BLaER1 treated with 17β-estradiol and CSF1 and Interleukin-3, amounts not matched to agents 10 nM and 100 nM (cell line): ENCODE measurements at regions not wholly inside any gene's neighbourhood (a gene's known extent, or its start where the extent isn't known, plus 50 kb on each side); places are given as distances from the start of the nearest gene placed in this dataset.

Experiments used
- H3K27ac ChIP-seq, 11 experiments: shearing (Covaris generic); formaldehyde crosslinking; 2 replicates each; pipeline ENCODE4 v1.8.1; 2022
- H3K27me3 ChIP-seq, 11 experiments: shearing (Covaris generic); formaldehyde crosslinking; 2 replicates each; pipeline ENCODE4 v1.8.1; 2022
- H3K36me3 ChIP-seq, 11 experiments: shearing (Covaris generic); formaldehyde crosslinking; 2 replicates each; pipeline ENCODE4 v1.8.1; 2022
- H3K4me1 ChIP-seq, 10 experiments: shearing (Covaris generic); formaldehyde crosslinking; 2 replicates each; pipeline ENCODE4 v1.8.1; 2022
- H3K4me2 ChIP-seq, 11 experiments: shearing (Covaris generic); formaldehyde crosslinking; 2 replicates each; pipeline ENCODE4 v1.8.1; 2022
- H3K4me3 ChIP-seq, 10 experiments: shearing (Covaris generic); formaldehyde crosslinking; 2 replicates each; pipeline ENCODE4 v1.8.1; 2022
- H3K9ac ChIP-seq, 11 experiments: shearing (Covaris generic); formaldehyde crosslinking; 2 replicates each; pipeline ENCODE4 v1.8.1; 2022
- H3K9me3 ChIP-seq, 11 experiments: shearing (Covaris generic); formaldehyde crosslinking; replicated peaks in 1 of 11; 2 replicates each; pipeline ENCODE4 v1.8.1; 2022
- H4K20me1 ChIP-seq, 11 experiments: shearing (Covaris generic); formaldehyde crosslinking; 2 replicates each; pipeline ENCODE4 v1.8.1; 2022
- Cebpa-rat ChIP-seq, 11 experiments: shearing (Covaris generic); IDR thresholded peaks; 2 replicates each; pipeline ENCODE4 v1.8.1; 2022

- no peak overlapping the region for H3K4me3 ChIP-seq
- H3K4me2 ChIP-seq = no peak overlapping the region
- no peaks in the 10 kb centered on the region for H3K36me3 ChIP-seq
- H3K27me3 ChIP-seq = no peaks in the 10 kb centered on the region
- no peaks in the 10 kb centered on the region for H3K4me1 ChIP-seq
- H3K9me3 ChIP-seq = 0 out of 22 replicates have a peak, but pooled peaks cover 0 to 3% (median 0%) of the 10 kb centered on the region in 11 experiments
- TF ChIP-seq Cebpa-rat (IDR thresholded peaks at IDR 0.05) = no peak
- no peaks in the 10 kb centered on the region for H4K20me1 ChIP-seq
- no peak overlapping the region for H3K9ac ChIP-seq
- no peak overlapping the region for H3K27ac ChIP-seq
Measured at GRCh38 chr2:166381-166780, 97.5 kb downstream of the SH3YL1 start.

DNA sequence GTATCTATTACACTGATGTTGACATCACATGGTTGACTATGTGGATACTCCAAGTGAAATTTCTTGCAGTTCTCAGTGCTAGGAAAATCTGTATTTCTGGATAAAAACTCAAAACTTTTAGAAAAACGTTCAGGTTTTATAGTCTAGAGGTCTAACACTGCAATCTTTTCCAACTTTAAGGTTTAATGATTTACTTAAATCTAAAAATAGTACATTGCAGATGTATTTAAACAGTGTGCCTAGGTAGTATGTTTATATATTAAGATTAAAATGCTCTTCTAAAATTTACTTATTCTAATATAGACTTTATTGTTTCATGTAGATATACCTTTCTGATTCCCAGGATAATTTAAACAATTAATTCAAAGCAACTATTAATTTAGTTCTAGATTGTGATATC is 98.3 kb downstream of the SH3YL1 start:
- no peaks in the 10 kb centered on the region for H3K4me1 ChIP-seq
- TF ChIP-seq Cebpa-rat (IDR thresholded peaks at IDR 0.05) = no peak
- H4K20me1 ChIP-seq = no peaks in the 10 kb centered on the region
- H3K4me2 ChIP-seq = no peak overlapping the region
- no peak overlapping the region for H3K27ac ChIP-seq
- H3K9ac ChIP-seq = no peak overlapping the region
- no peaks in the 10 kb centered on the region for H3K36me3 ChIP-seq
- no peaks in the 10 kb centered on the region for H3K27me3 ChIP-seq
- 0 out of 22 replicates have a peak, but pooled peaks cover 0 to 3% (median 0%) of the 10 kb centered on the region in 11 experiments for H3K9me3 ChIP-seq
- no peak overlapping the region for H3K4me3 ChIP-seq

- Histone ChIP-seq H3K4me2 (no peak overlapping the region), H4K20me1 (no peaks in the 10 kb centered on the region), H3K4me1 (no peaks in the 10 kb centered on the region), H3K9me3 (0 out of 22 replicates have a peak, but pooled peaks cover 0 to 3% (median 0%) of the 10 kb centered on the region in 11 experiments), H3K4me3 (no peak overlapping the region), H3K9ac (no peak overlapping the region), H3K27me3 (no peaks in the 10 kb centered on the region), H3K36me3 (no peaks in the 10 kb centered on the region), H3K27ac (no peak overlapping the region)
- no peak for TF ChIP-seq Cebpa-rat (IDR thresholded peaks at IDR 0.05)
Measured at GRCh38 chr2:162473-163382, 101.1 kb downstream of the SH3YL1 start.

DNA sequence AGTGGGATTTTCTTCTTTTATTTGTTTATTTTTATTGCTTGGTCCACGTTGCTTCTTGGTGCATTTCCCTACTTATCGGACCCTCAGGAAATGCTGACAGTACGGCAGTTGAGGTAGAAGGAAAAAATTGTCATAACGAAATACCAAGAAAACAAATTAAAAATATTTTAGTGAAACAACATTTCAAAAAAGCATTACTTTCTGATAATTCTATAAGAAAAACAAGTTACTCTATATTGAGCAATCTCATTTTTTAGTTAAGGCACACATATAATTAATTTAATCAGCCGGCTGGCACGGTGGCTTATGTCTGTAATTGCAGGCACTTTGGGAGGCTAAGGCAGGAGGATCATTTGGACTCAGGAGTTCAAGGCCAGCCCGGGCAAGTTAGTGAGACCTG is 102.1 kb downstream of the SH3YL1 start:
- H4K20me1 ChIP-seq = no peaks in the 10 kb centered on the region
- 0 out of 22 replicates have a peak, but pooled peaks cover 0 to 3% (median 0%) of the 10 kb centered on the region in 11 experiments for H3K9me3 ChIP-seq
- H3K27me3 ChIP-seq = no peaks in the 10 kb centered on the region
- no peak overlapping the region for H3K9ac ChIP-seq
- no peak overlapping the region for H3K27ac ChIP-seq
- TF ChIP-seq Cebpa-rat (IDR thresholded peaks at IDR 0.05) = no peak
- no peak overlapping the region for H3K4me3 ChIP-seq
- no peaks in the 10 kb centered on the region for H3K4me1 ChIP-seq
- no peaks in the 10 kb centered on the region for H3K36me3 ChIP-seq
- no peak overlapping the region for H3K4me2 ChIP-seq

- Histone ChIP-seq H3K9me3 (0 out of 22 replicates have a peak, but pooled peaks cover 0 to 4% (median 0%) of the 10 kb centered on the region in 11 experiments), H3K4me3 (no peak overlapping the region), H3K4me1 (no peaks in the 10 kb centered on the region), H3K4me2 (no peak overlapping the region), H3K27ac (no peak overlapping the region), H3K36me3 (no peaks in the 10 kb centered on the region), H3K9ac (no peak overlapping the region), H3K27me3 (no peaks in the 10 kb centered on the region), H4K20me1 (no peaks in the 10 kb centered on the region)
- no peak for TF ChIP-seq Cebpa-rat (IDR thresholded peaks at IDR 0.05)
Measured at GRCh38 chr2:151553-152334, 105.4 kb upstream of the FAM110C start.

GRCh38 chr2:145407-145806 is 99.1 kb upstream of the FAM110C start:
- Histone ChIP-seq H3K4me2 (no peak overlapping the region), H3K36me3 (no peaks in the 10 kb centered on the region), H3K4me1 (no peaks in the 10 kb centered on the region), H3K9ac (no peak overlapping the region), H4K20me1 (no peaks in the 10 kb centered on the region), H3K9me3 (no peaks in the 10 kb centered on the region), H3K4me3 (no peak overlapping the region), H3K27me3 (no peaks in the 10 kb centered on the region), H3K27ac (no peak overlapping the region)
- no peak for TF ChIP-seq Cebpa-rat (IDR thresholded peaks at IDR 0.05)

DNA sequence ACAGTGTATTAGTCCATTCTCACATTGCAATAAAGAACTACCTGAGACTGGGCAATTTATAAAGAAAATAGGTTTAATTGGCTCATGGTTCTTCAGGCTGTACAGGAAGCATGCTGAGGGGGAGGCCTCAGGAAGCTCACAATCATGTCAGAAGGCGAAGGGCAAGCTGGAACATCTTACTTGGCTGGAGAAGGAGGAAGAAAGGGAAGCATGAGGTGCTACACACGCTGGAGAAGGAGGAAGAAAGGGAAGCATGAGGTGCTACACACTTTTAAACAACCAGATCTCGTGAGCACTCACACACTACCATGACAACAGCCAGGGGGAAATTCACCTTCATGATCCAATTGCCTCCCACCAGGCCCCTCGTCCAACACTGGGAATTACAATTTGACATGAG is 95.3 kb upstream of the FAM110C start:
- Histone ChIP-seq H3K4me3 (no peak overlapping the region), H3K9ac (no peak overlapping the region), H3K9me3 (no peaks in the 10 kb centered on the region), H3K27ac (no peak overlapping the region), H3K27me3 (no peaks in the 10 kb centered on the region), H3K4me1 (no peaks in the 10 kb centered on the region; a peak in 2 of 20 replicates), H3K36me3 (no peaks in the 10 kb centered on the region), H4K20me1 (no peaks in the 10 kb centered on the region), H3K4me2 (no peak overlapping the region)
- TF ChIP-seq Cebpa-rat (IDR thresholded peaks at IDR 0.05) = no peak

DNA sequence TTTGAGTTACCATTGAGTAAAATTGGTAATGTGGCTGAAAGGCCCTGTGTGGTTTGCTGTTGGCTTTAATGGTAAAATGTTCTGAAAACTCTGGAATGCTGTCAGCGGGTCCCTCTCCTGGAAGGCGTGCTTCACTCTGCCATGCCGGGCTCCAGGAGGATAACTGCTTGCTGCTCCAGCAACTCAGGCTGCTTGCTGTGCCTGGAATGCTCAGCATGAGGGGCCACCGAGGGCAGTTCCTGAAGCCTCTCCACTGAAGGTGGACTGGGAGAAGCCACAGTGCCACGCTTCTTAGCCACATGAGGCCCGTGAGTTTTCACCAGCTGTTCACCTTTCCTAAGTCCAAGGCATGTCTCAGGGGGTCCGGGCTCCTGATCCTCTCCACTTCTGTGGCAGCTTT is 90.4 kb upstream of the FAM110C start:
- Histone ChIP-seq H3K27me3 (no peaks in the 10 kb centered on the region), H3K4me1 (no peaks in the 10 kb centered on the region; a peak in 2 of 20 replicates), H3K4me3 (no peak overlapping the region), H3K9me3 (no peaks in the 10 kb centered on the region), H3K36me3 (no peaks in the 10 kb centered on the region), H3K9ac (no peak overlapping the region), H4K20me1 (no peaks in the 10 kb centered on the region), H3K4me2 (no peak overlapping the region), H3K27ac (no peak overlapping the region)
- TF ChIP-seq Cebpa-rat (IDR thresholded peaks at IDR 0.05) = no peak
